ENCODE measurements at regions not wholly inside any gene's neighbourhood (a gene's known extent, or its start where the extent isn't known, plus 50 kb on each side); places are given as distances from the start of the nearest gene placed in this dataset.

DNA sequence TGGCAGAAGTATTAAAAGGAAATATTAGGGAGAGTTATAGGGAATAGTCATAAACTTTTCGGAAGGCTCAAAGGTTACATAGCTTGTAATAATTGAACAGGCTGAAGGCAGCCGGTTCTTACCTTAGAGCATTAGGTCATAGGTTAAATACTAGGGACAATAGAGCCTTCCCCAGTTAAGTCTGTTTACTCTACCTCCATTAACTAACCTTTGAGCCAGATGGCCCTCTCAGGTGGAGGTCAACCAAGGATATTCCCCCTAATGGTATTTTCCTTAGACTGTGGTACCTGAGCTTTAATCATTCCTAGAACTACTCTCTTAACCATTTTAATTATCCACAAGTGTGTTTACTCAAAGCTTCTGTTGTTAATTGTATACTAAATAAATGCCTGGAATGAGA is 920.9 kb upstream of the PABPC4L start:
- Histone ChIP-seq H3K27me3 (replicated peaks; ENCODE audit: insufficient read depth) (no peaks in the 10 kb centered on the region), H3K9me3 (no peaks in the 10 kb centered on the region), H3K36me3 (no peaks in the 10 kb centered on the region), H3K27ac (no peak overlapping the region), H3K4me1 (ENCODE audit: control insufficient read depth in 1 of 2, low read depth in 2 of 2) (no peaks in the 10 kb centered on the region), H3K4me3 (no peak overlapping the region)
- DNase-seq (ENCODE audit: low spot score) (no peak), ATAC-seq (ENCODE audit: insufficient number of reproducible peaks, low FRiP score, low read depth) (no peak)
- no peak for TF ChIP-seq CTCF (IDR thresholded peaks at IDR 0.05)

DNA sequence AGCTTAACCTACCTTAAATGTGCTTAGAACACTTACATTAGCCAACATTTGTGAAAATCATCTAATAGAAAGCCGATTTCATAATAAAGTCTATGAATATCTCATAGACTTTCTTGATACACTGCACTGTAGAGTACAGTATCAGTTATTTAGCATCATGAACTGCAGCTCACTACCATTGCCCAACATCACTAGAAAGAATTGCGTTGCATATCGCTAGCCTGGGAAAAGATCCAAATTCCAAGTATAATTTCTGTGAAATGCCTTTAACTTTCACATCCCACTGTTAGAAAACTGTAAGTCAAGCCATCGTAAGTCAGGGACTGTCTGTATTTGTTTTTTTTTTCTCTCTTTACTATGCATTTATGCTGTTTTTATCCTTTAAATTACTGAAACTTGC is 918.6 kb upstream of the PABPC4L start:
- H3K27me3 ChIP-seq (replicated peaks; ENCODE audit: insufficient read depth): no peaks in the 10 kb centered on the region
- DNase-seq (ENCODE audit: low spot score) (no peak), ATAC-seq (ENCODE audit: insufficient number of reproducible peaks, low FRiP score, low read depth) (no peak)
- no peaks in the 10 kb centered on the region for H3K4me1 ChIP-seq (ENCODE audit: control insufficient read depth in 1 of 2, low read depth in 2 of 2)
- H3K4me3 ChIP-seq: no peak overlapping the region
- no peak overlapping the region for H3K27ac ChIP-seq
- no peaks in the 10 kb centered on the region for H3K36me3 ChIP-seq
- H3K9me3 ChIP-seq: no peaks in the 10 kb centered on the region
- no peak for TF ChIP-seq CTCF (IDR thresholded peaks at IDR 0.05)

- no peaks in the 10 kb centered on the region for H3K9me3 ChIP-seq
- DNase-seq (ENCODE audit: low spot score): no peak
- H3K27ac ChIP-seq: no peak overlapping the region
- no peaks in the 10 kb centered on the region for H3K27me3 ChIP-seq (replicated peaks; ENCODE audit: insufficient read depth)
- H3K36me3 ChIP-seq: no peaks in the 10 kb centered on the region
- no peak overlapping the region for H3K4me3 ChIP-seq
- no peak for TF ChIP-seq CTCF (IDR thresholded peaks at IDR 0.05)
- ATAC-seq (ENCODE audit: insufficient number of reproducible peaks, low FRiP score, low read depth): no peak
- no peaks in the 10 kb centered on the region for H3K4me1 ChIP-seq (ENCODE audit: control insufficient read depth in 1 of 2, low read depth in 2 of 2)
These were observed 912.5 kb upstream of the PABPC4L start for GRCh38 chr4:135114079-135114478.

GRCh38 chr4:135098061-135098460 is 896.5 kb upstream of the PABPC4L start:
- H3K9me3 ChIP-seq: no peaks in the 10 kb centered on the region

DNA sequence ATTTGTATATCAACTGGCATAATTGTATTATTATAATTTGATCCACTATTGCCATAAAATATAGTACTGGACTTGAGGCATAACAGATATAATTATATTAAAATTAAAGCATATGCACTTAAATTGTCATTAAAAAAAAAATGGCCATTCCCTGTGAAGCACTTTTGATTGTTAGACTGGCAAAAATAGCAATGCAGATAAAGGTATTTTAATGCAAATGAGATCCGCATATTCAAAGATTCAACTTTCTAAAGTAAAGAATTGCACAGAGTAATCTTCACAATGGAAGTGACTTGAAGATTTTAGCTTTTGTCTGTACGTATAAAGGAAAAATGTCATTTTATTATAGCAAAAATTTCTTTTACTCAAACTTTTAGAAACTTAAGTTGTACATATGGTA is 871.8 kb upstream of the PABPC4L start:
- Histone ChIP-seq H3K36me3 (no peaks in the 10 kb centered on the region), H3K27ac (no peak overlapping the region), H3K4me1 (ENCODE audit: control insufficient read depth in 1 of 2, low read depth in 2 of 2) (no peaks in the 10 kb centered on the region), H3K4me3 (no peak overlapping the region), H3K9me3 (no peaks in the 10 kb centered on the region), H3K27me3 (replicated peaks; ENCODE audit: insufficient read depth) (no peaks in the 10 kb centered on the region)
- ATAC-seq (ENCODE audit: insufficient number of reproducible peaks, low FRiP score, low read depth) (no peak), DNase-seq (ENCODE audit: low spot score) (no peak)
- TF ChIP-seq CTCF (IDR thresholded peaks at IDR 0.05): no peak

More at GRCh38 chr4:135098061-135098460, 896.5 kb upstream of the PABPC4L start:
- H3K27me3 ChIP-seq (replicated peaks; ENCODE audit: insufficient read depth): no peaks in the 10 kb centered on the region
- H3K27ac ChIP-seq: no peak overlapping the region
- DNase-seq (ENCODE audit: low spot score) (no peak), ATAC-seq (ENCODE audit: insufficient number of reproducible peaks, low FRiP score, low read depth) (no peak)
- no peaks in the 10 kb centered on the region for H3K4me1 ChIP-seq (ENCODE audit: control insufficient read depth in 1 of 2, low read depth in 2 of 2)
- H3K4me3 ChIP-seq: no peak overlapping the region
- TF ChIP-seq CTCF (IDR thresholded peaks at IDR 0.05): no peak
- H3K36me3 ChIP-seq: no peaks in the 10 kb centered on the region
